BLaER1 treated with 17β-estradiol and CSF1 and Interleukin-3, amounts not matched to agents 10 nM and 100 nM (cell line): ENCODE measurements at regions not wholly inside any gene's neighbourhood (a gene's known extent, or its start where the extent isn't known, plus 50 kb on each side); places are given as distances from the start of the nearest gene placed in this dataset.

Experiments used
- H3K27ac ChIP-seq, 11 experiments: shearing (Covaris generic); formaldehyde crosslinking; 2 replicates each; pipeline ENCODE4 v1.8.1; 2022
- H3K27me3 ChIP-seq, 11 experiments: shearing (Covaris generic); formaldehyde crosslinking; 2 replicates each; pipeline ENCODE4 v1.8.1; 2022
- H3K36me3 ChIP-seq, 11 experiments: shearing (Covaris generic); formaldehyde crosslinking; 2 replicates each; pipeline ENCODE4 v1.8.1; 2022
- H3K4me1 ChIP-seq, 10 experiments: shearing (Covaris generic); formaldehyde crosslinking; 2 replicates each; pipeline ENCODE4 v1.8.1; 2022
- H3K4me2 ChIP-seq, 11 experiments: shearing (Covaris generic); formaldehyde crosslinking; 2 replicates each; pipeline ENCODE4 v1.8.1; 2022
- H3K4me3 ChIP-seq, 10 experiments: shearing (Covaris generic); formaldehyde crosslinking; 2 replicates each; pipeline ENCODE4 v1.8.1; 2022
- H3K9ac ChIP-seq, 11 experiments: shearing (Covaris generic); formaldehyde crosslinking; 2 replicates each; pipeline ENCODE4 v1.8.1; 2022
- H3K9me3 ChIP-seq, 11 experiments: shearing (Covaris generic); formaldehyde crosslinking; replicated peaks in 1 of 11; 2 replicates each; pipeline ENCODE4 v1.8.1; 2022
- H4K20me1 ChIP-seq, 11 experiments: shearing (Covaris generic); formaldehyde crosslinking; 2 replicates each; pipeline ENCODE4 v1.8.1; 2022
- Cebpa-rat ChIP-seq, 11 experiments: shearing (Covaris generic); IDR thresholded peaks; 2 replicates each; pipeline ENCODE4 v1.8.1; 2022

DNA sequence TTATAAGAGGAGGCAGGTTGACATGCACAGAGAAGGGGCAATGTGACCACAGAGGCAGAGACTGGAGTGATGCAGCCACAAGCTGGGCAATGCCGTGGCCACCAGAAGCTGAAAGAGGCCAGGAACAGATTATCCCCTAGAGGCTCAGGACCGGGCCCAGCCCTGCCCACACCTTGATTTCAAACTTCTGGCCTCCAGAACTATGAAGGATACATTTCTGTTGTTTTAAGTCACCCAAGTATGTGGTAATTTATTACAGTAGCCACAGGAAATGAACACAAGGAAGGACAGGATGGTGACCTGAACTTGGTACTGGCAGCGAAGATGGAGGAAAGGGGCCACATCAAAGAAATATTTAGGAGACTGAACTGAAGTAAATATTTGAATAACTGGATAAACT is 66.8 kb upstream of the RIOK3 start:
- H3K27ac ChIP-seq, result no peak overlapping the region
- no peak for TF ChIP-seq Cebpa-rat (IDR thresholded peaks at IDR 0.05)
- no peak overlapping the region for H3K9ac ChIP-seq

GRCh38 chr18:23387265-23387664 is 65.8 kb upstream of the RIOK3 start:
- no peak overlapping the region for H3K9ac ChIP-seq
- H3K36me3 ChIP-seq, result peaks cover 0 to 29% (median 13%) of the 10 kb centered on the region in 11 experiments; a peak in 10 of 22 replicates
- H3K27me3 ChIP-seq, result no peaks in the 10 kb centered on the region
- H3K9me3 ChIP-seq, result no peaks in the 10 kb centered on the region
- no peak for TF ChIP-seq Cebpa-rat (IDR thresholded peaks at IDR 0.05)
- H3K4me2 ChIP-seq, result no peak overlapping the region
- no peaks in the 10 kb centered on the region for H4K20me1 ChIP-seq
- H3K4me1 ChIP-seq, result peaks cover 0 to 4% (median 0%) of the 10 kb centered on the region in 10 experiments; a peak in 1 of 20 replicates
- no peak overlapping the region for H3K27ac ChIP-seq
- no peak overlapping the region for H3K4me3 ChIP-seq

More for the DNA sequence above, 66.8 kb upstream of the RIOK3 start:
- H4K20me1 ChIP-seq, result no peaks in the 10 kb centered on the region
- no peak overlapping the region for H3K4me2 ChIP-seq
- peaks cover 0 to 35% (median 13%) of the 10 kb centered on the region in 11 experiments; a peak in 10 of 22 replicates for H3K36me3 ChIP-seq
- no peak overlapping the region for H3K4me3 ChIP-seq
- peaks cover 0 to 4% (median 0%) of the 10 kb centered on the region in 10 experiments; a peak in 1 of 20 replicates for H3K4me1 ChIP-seq
- H3K27me3 ChIP-seq, result no peaks in the 10 kb centered on the region
- no peaks in the 10 kb centered on the region for H3K9me3 ChIP-seq

GRCh38 chr18:23388357-23388756 is 64.7 kb upstream of the RIOK3 start:
- peaks cover 0 to 27% (median 13%) of the 10 kb centered on the region in 11 experiments; a peak in 10 of 22 replicates for H3K36me3 ChIP-seq
- H3K9me3 ChIP-seq, result no peaks in the 10 kb centered on the region
- no peak for TF ChIP-seq Cebpa-rat (IDR thresholded peaks at IDR 0.05)
- H3K27ac ChIP-seq, result no peak overlapping the region
- no peaks in the 10 kb centered on the region for H3K27me3 ChIP-seq
- peaks cover 0 to 4% (median 0%) of the 10 kb centered on the region in 10 experiments; a peak in 1 of 20 replicates for H3K4me1 ChIP-seq
- no peak overlapping the region for H3K9ac ChIP-seq
- H3K4me2 ChIP-seq, result no peak overlapping the region
- H3K4me3 ChIP-seq, result no peak overlapping the region
- no peaks in the 10 kb centered on the region for H4K20me1 ChIP-seq

DNA sequence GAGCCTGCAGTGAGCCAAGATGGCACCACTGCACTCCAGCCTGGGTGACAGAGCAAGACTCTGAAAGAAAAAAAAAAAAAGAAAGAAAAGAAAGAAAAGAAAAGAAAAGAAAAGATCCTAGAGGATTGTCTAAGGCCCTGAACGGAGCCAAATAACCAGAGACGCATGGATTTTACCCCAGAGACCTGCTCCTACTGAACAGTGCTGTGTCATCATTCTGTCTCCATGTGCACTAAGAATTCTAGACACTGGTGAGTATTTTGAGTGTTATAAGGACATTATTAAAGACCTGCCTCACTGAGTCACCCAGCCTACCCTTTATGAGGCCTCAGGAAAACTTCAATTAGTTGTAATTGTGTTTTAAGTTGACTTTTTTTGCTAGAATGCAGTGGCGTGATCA is 61.9 kb upstream of the RIOK3 start:
- no peak overlapping the region for H3K4me2 ChIP-seq
- H3K9me3 ChIP-seq, result no peaks in the 10 kb centered on the region; a peak in 1 of 22 replicates
- no peak overlapping the region for H3K27ac ChIP-seq
- peaks cover 0 to 37% (median 20%) of the 10 kb centered on the region in 11 experiments; a peak in 13 of 22 replicates for H3K36me3 ChIP-seq
- H4K20me1 ChIP-seq, result no peaks in the 10 kb centered on the region
- no peak for TF ChIP-seq Cebpa-rat (IDR thresholded peaks at IDR 0.05)
- no peak overlapping the region for H3K9ac ChIP-seq
- no peak overlapping the region for H3K4me3 ChIP-seq
- H3K27me3 ChIP-seq, result no peaks in the 10 kb centered on the region
- no peaks in the 10 kb centered on the region for H3K4me1 ChIP-seq

GRCh38 chr18:23397907-23398306 is 55.2 kb upstream of the RIOK3 start:
- no peak overlapping the region for H3K27ac ChIP-seq
- H3K36me3 ChIP-seq, result peaks cover 0 to 56% (median 30%) of the 10 kb centered on the region in 11 experiments; a peak in 13 of 22 replicates
- no peak overlapping the region for H3K4me3 ChIP-seq
- no peaks in the 10 kb centered on the region for H4K20me1 ChIP-seq
- no peak overlapping the region for H3K9ac ChIP-seq
- no peaks in the 10 kb centered on the region; a peak in 1 of 22 replicates for H3K9me3 ChIP-seq
- no peaks in the 10 kb centered on the region for H3K4me1 ChIP-seq
- no peak overlapping the region for H3K4me2 ChIP-seq
- no peak for TF ChIP-seq Cebpa-rat (IDR thresholded peaks at IDR 0.05)
- H3K27me3 ChIP-seq, result no peaks in the 10 kb centered on the region

- no peaks in the 10 kb centered on the region for H4K20me1 ChIP-seq
- H3K4me1 ChIP-seq, result no peaks in the 10 kb centered on the region
- H3K9me3 ChIP-seq, result peaks cover 0 to 3% (median 0%) of the 10 kb centered on the region in 11 experiments; a peak in 1 of 22 replicates
- no peak for TF ChIP-seq Cebpa-rat (IDR thresholded peaks at IDR 0.05)
- no peaks in the 10 kb centered on the region for H3K27me3 ChIP-seq
- peaks cover 0 to 58% (median 30%) of the 10 kb centered on the region in 11 experiments; a peak in 14 of 22 replicates for H3K36me3 ChIP-seq
- no peak overlapping the region for H3K4me3 ChIP-seq
- no peak overlapping the region for H3K27ac ChIP-seq
- H3K9ac ChIP-seq, result no peak overlapping the region
- no peak overlapping the region for H3K4me2 ChIP-seq
Observed at GRCh38 chr18:23398401-23398800, 54.7 kb upstream of the RIOK3 start.

GRCh38 chr18:23399067-23399466 is 54.0 kb upstream of the RIOK3 start:
- no peaks in the 10 kb centered on the region for H3K4me1 ChIP-seq
- peaks cover 0 to 61% (median 29%) of the 10 kb centered on the region in 11 experiments; a peak in 14 of 22 replicates for H3K36me3 ChIP-seq
- no peak for TF ChIP-seq Cebpa-rat (IDR thresholded peaks at IDR 0.05)
- H3K27ac ChIP-seq, result no peak overlapping the region
- no peaks in the 10 kb centered on the region for H4K20me1 ChIP-seq
- no peak overlapping the region for H3K4me2 ChIP-seq
- no peak overlapping the region for H3K4me3 ChIP-seq
- H3K9ac ChIP-seq, result no peak overlapping the region
- H3K9me3 ChIP-seq, result peaks cover 0 to 9% (median 0%) of the 10 kb centered on the region in 11 experiments; a peak in 1 of 22 replicates
- H3K27me3 ChIP-seq, result no peaks in the 10 kb centered on the region

GRCh38 chr18:23400918-23401317 is 52.2 kb upstream of the RIOK3 start:
- Histone ChIP-seq H3K27ac (no peak overlapping the region), H3K36me3 (peaks cover 0 to 47% (median 25%) of the 10 kb centered on the region in 11 experiments; a peak in 14 of 22 replicates), H3K4me3 (no peak overlapping the region), H3K27me3 (no peaks in the 10 kb centered on the region), H3K4me2 (no peak overlapping the region), H3K9ac (no peak overlapping the region), H3K9me3 (peaks cover 0 to 9% (median 0%) of the 10 kb centered on the region in 11 experiments; a peak in 2 of 22 replicates), H3K4me1 (peaks cover 0 to 7% (median 0%) of the 10 kb centered on the region in 10 experiments; a peak in 2 of 20 replicates), H4K20me1 (no peaks in the 10 kb centered on the region)
- TF ChIP-seq Cebpa-rat (IDR thresholded peaks at IDR 0.05), result no peak

DNA sequence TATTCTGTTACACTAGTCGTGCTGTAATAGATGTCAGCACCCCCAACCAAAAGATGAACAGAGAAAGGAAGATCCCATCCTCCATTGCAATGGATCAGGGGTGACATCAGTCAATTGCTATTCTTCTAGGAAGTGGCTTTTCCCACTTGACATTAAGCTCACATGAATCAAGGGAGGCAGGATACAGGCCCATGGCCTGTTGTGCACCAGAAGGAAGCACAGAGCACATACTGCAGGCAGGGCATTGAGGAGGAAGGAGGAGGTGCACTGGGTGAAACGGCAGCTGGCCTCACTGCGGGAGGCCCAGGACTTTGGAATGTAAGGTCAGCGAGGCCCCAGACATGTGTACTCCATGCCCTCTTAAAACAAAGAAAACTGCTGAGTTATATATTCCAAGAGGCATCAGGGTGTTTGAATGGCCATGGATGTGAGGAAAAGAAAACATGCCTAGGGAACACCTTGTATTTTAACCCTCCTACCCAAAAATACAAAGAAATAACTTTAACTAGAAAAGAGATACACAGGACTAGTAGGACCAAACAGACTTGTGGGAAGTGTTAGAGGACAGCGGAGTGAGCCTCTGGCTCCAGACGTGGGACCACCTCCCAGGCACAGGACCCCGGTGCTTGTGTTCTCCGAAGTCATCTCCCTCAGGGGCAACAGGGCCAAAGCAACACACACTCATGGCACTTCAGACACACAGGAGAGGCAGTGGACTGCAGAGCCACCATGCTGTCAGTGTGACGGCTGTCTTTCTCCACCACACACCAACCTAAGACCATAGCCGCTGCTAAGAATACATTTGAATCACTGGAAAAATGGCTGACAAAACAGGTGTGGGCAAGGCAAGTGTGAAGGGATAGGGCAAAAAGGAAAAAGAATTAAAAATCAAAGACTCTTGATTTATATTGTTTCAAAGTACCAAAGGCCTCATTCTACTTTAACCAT is 51.4 kb upstream of the RIOK3 start:
- Histone ChIP-seq H3K36me3 (peaks cover 0 to 40% (median 22%) of the 10 kb centered on the region in 11 experiments; a peak in 12 of 22 replicates), H3K9ac (no peak overlapping the region), H3K27me3 (no peaks in the 10 kb centered on the region), H3K4me3 (no peak overlapping the region), H3K9me3 (peaks cover 0 to 9% (median 0%) of the 10 kb centered on the region in 11 experiments; a peak in 2 of 22 replicates), H3K4me2 (no peak overlapping the region), H3K27ac (no peak overlapping the region), H4K20me1 (no peaks in the 10 kb centered on the region), H3K4me1 (peaks cover 0 to 7% (median 0%) of the 10 kb centered on the region in 10 experiments; a peak in 2 of 20 replicates)
- no peak for TF ChIP-seq Cebpa-rat (IDR thresholded peaks at IDR 0.05)
